Thyroid gland (tissue), 4 donors: ENCODE measurements at regions not wholly inside any gene's neighbourhood (a gene's known extent, or its start where the extent isn't known, plus 50 kb on each side); places are given as distances from the start of the nearest gene placed in this dataset.

Experiments
- CTCF ChIP-seq, 6 experiments: fragments of 200-600 bp in 3 of 6; fragments of 450-650 bp in 3 of 6; sonication (generic) in 3 of 6; IDR thresholded peaks; one replicate each; pipeline ENCODE4 v1.5.1; 2016 to 2019; ENCODE audit warnings: antibody characterized with exemption in 6 of 6, mild to moderate bottlenecking in 2 of 6, inconsistent platforms in 1 of 6, moderate library complexity in 1 of 6
- POLR2A ChIP-seq, 2 donors: fragments of 450-650 bp; IDR thresholded peaks; one replicate each; pipeline ENCODE4 v1.6.1; 2017; ENCODE audit warnings: antibody characterized with exemption in 2 of 2, mild to moderate bottlenecking in 2 of 2, moderate library complexity in 1 of 2

GRCh38 chr2:217482056-217482710, 520.6 kb downstream of the TNS1 start:
- TF ChIP-seq CTCF (IDR thresholded peaks at IDR 0.05) (no peak), POLR2A (IDR thresholded peaks at IDR 0.05) (no peak)
